Stimulated activated CD4-positive, alpha-beta T cell treated with anti-CD3 and anti-CD28 coated beads, TNF-alpha, amount 100 ng/mL, for 24 hours (primary cell): ENCODE measurements at regions not wholly inside any gene's neighbourhood (a gene's known extent, or its start where the extent isn't known, plus 50 kb on each side); places are given as distances from the start of the nearest gene placed in this dataset.
"Not testable (repeated sequence)": the region's sequence is repeated elsewhere in the genome, so short reads cannot be mapped to it uniquely, and the experiment has no call there.

Source experiments
- DNase-seq, 3 experiments: peaks; one replicate each; pipeline ENCODE4 v3.0.0-alpha.2; 2020; ENCODE audit warnings: low read depth in 3 of 3

DNA sequence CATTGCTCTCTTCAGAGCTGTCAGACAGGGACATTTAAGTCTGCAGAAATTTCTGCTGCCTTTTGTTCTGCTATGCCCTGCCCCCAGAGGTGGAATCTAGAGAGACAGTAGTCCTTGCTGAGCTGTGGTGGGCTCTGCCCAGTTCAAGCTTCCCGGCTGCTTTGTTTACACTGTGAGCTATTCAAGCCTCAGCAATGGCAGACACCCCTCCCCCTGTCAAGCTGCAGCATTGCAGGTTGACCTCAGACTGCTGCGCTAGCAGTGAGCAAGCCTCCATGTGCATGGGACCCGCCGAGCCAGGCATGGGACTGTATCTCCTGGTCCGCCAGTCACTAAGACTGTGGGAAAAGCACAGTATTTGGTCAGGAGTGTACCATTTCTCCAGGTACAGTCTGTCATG is 53.6 kb upstream of the MAPK10 start:
- DNase-seq: not testable (repeated sequence)

GRCh38 chr4:86414686-86415085 is 54.8 kb upstream of the MAPK10 start:
- no peak for DNase-seq

DNA sequence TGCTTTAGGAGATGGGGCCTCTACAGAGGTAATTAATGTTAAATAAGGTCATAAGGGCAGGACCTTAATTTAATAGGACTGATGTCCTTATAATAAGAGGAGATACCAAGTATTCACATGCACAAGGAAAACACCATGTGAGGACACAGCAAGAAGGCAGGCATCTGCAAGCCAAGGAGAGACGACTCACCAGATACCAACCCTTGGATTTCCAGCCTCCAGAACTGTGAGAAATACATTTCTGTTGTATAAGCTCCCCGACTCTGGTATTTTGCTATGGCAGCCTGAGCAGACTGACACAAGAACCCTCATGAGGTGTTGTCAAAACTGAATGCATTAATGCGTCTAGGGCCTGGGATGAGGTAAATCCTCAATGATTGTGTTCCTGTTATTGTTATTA is 56.2 kb upstream of the MAPK10 start:
- no peak for DNase-seq

GRCh38 chr4:86421461-86421860 is 61.6 kb upstream of the MAPK10 start:
- no peak for DNase-seq

DNA sequence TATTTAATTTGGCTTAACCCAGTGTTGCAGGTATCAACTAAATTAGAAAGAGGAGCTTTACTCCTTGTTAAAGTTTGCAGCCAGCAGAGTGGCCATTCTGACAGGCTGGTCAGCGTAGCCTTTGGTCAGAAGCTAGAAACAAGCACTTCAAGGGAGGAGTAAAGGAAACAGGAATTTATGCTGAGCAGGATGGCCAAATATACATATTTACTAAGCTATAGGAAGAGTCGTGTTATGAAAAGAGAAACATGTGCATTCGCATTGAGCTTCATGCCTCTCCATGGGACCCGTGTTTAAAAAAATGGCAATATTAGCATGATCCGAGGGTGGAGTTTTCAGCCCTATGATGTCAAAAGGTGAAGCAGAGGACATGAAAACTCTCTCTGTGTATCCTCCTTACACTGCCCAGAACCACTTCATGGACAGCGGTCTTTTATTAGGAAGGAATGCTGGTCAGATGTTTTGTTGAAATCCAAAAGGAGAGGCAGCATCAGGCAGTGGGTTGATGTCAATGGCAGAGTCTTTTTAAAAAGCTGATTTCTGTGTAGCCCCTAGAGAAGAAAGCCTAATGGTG is 71.8 kb upstream of the MAPK10 start:
- no peak for DNase-seq

DNA sequence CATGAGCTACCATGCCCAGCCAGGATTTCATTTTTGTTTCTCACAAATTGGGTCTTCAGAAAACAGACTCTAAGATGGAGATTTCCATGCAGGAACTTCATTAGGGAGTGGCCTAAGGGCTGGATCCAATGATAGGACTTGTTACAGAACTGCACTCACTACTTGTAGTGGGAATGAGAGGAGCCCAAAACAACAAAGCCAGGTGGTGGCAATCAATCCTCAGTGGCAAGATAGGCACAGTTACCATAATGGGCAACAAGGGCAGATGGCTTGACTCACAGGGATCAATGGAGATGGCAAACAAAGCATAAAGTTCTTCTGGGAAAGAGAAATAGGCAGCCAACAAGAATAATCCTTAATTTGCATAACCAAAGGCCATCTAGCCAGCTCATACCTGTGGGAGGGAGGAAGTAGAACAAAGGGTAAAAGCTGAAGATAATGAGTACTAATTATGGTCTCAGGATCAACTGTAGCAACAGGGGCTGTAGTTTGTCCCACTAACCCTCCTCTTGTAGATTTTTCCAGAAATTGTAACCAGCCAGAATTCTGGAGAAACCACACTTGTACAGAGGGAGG is 72.8 kb upstream of the MAPK10 start:
- DNase-seq: no peak

GRCh38 chr4:86439293-86439692 is 79.4 kb upstream of the MAPK10 start:
- DNase-seq: no peak

GRCh38 chr4:86441175-86441936 is 81.5 kb upstream of the MAPK10 start:
- no peak for DNase-seq

DNA sequence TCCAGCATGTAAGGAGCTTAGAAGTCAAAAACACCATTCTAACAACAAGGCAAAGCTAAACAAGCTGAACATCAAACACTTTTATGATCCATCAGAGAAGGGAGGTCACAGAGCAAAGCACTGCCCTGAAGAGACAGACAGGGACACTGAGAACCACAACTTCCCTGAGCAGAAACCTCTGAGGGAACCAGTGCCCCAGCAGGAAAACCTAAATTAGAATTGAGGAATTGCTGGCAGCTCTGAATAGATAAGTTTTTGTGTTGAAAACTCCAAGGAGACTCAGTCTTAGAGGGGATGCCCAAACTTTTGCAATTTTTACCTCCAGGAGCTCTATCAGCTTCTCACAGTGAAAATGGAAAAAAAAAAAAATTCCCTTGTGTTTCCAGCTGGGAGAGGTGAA is 83.0 kb upstream of the MAPK10 start:
- no peak for DNase-seq

DNA sequence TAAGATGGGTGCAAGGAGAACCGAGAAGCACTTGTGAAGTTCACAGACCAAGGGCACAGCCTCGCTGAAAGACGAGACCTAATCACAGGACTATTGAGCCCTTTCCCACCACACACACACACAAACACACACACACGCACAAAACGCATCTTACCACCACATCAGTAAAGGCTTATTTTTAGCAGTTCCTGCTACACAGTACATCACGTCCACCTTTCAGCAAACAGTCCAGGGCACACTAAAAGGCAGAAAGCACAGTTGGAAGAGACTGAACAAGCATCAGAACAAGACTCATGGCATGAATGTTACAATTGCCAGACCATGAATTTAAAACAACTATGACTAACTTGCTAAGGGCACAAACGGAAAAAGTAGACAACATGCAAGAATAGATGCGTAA is 83.6 kb upstream of the MAPK10 start:
- no peak for DNase-seq

DNA sequence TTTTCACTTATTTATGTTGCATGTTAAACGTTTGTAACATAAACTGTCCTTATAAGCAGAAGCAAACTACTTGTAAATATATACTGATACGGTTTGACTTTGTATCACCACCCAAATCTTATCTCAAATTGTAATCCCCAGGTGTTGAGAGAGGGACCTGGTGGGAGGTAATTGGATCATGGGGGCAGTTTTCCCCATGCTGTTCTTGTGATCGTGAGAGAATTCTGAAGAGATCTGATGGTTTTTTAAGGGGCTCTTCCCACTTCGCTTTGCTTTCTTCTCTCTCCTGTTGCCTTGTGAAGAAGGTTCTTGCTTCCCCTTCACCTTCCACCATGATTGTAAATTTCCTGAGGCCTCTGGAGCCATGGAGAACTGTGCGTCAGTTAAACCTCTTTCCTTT is 87.1 kb upstream of the MAPK10 start:
- no peak for DNase-seq

GRCh38 chr4:86448871-86449270 is 89.0 kb upstream of the MAPK10 start:
- DNase-seq: no peak

- DNase-seq: no peak
These were observed 90.1 kb upstream of the MAPK10 start for GRCh38 chr4:86449746-86450588.

- DNase-seq: no peak
These were observed 91.0 kb upstream of the MAPK10 start for GRCh38 chr4:86450861-86451260.

DNA sequence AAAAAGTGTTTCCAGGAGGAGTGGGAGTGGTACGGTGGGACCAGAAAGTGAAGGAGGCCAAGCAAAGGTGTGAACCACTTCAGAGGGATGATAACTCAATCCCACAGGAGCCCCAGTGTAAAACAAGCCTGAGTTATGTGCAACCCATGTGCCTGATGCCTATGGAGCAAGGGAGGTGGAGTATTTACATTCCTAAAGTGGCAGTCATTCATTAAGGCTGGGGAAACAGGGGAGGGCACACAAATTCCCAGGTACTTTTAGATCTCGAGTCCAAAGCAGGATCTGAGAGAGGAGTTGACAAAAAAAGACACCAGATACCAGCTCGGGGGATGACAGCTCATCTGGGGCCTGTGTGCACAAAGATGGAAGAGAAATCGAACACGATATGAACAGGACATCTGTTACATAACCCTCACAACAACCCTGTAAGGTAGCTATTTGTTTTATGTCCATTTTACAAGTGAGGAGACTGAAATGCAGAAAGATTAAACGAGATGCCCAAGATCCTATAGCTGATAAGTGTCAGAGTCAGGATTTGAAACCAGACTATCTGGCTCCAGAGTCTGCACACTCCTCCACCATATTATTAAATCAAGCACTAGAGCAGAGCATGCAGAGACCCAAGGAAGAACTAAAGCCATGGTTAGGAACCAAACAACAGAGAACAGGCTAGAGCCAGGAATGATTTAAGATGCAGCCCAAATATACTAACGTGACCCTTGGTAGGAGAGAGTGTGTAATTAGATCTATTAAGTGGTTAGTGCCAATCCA is 91.9 kb upstream of the MAPK10 start:
- no peak for DNase-seq

- no peak for DNase-seq
These were observed 92.6 kb upstream of the MAPK10 start for GRCh38 chr4:86452422-86452891.

DNA sequence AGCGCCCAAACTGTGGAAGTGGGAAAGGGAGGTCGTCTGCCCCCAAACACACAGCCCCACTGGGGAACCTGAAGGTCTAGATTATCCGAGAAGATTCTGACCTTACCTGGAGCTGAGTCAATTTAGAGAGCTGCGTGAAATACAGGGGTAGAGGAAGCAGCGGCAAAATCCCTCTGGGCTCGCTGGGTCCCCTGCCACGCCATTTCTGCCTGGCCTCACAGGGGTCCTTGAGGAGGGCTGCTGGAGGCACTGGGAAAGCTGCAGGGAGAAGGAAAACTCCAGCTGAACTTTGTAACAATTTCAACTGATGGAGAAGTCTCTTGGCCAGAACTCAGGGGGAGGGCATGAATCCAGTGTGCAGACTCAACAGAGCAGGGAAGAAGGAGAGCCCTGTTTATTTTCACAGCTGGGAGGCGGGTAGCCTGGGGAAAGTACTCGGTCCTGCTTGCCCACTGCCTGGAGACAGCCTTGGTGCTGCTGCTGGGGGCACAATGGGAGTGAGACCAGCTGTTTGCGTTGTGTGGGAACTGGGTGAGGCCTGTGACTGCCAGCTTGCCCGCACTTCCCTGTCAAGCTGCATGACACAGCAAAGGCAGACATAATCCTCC is 93.2 kb upstream of the MAPK10 start:
- DNase-seq: no peak

DNA sequence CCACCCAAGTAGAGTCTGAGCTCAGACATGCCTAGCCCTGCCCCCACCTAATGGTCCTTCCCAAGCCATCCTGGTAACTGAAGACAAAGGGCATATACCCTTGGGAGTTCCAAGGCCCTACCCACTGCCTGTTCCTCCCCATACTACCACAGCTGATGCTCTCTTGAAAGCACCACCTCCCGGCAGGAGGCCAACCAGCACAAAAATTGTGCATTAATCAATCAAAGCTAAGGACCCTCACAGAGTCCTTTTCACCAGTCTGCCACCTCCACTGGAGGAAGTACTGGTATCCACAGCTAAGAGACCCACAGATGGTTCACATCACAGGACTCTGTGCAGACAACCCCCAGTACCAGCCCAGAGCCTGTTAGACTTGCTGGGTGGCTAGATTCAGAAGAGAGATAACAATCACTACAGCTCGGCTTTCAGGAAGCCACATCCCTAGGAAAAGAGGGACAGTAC is 93.8 kb upstream of the MAPK10 start:
- not testable (repeated sequence) for DNase-seq

DNA sequence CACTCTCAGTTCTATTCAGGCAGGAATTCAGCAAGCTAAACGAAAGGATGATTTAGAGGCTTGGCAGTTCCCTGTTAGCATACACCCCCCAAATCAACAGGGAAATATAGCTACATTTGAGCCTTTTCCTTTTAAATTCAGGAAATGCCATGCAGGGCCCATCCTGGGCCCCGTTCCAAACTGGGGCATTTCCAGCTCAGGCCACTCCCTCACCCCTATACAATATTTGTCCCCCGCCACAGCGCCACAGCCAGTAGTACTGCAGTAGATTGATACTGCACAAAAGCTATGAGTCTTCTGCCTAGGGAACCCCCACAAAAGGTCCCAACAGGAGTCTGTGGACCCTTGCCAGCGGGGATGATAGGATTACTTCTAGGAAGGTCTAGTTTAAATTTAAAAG is 102.0 kb upstream of the MAPK10 start:
- DNase-seq: no peak

DNA sequence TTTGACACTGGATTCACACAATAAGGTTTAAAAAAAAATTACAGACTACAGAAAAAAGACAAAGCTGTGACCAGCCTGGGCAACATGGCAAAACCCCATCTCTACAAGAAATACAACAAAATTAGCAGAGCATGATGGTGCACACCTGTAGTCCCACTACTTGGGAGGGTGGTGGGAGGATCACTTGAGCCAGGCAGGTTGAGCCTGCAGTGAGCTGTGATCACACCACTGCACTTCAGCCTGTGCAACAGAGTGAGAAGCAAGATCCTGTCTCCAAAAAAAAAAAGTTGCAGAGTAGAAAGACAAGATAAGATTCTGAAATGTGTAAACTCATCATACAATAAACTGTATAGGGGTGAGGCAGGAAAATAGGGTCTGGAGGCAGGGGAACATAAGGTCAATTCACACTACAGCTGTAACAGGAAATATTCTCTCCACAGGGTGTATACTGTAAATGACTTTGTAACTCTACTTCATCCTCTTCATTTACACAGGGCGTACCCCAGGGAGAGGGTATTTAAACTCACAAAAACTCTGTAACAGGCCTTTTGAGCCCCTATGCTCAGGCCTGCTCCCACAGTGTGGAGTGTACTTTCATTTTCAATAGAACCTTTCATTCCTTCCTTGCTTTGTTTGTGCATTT is 112.6 kb upstream of the MAPK10 start:
- DNase-seq: no peak

DNA sequence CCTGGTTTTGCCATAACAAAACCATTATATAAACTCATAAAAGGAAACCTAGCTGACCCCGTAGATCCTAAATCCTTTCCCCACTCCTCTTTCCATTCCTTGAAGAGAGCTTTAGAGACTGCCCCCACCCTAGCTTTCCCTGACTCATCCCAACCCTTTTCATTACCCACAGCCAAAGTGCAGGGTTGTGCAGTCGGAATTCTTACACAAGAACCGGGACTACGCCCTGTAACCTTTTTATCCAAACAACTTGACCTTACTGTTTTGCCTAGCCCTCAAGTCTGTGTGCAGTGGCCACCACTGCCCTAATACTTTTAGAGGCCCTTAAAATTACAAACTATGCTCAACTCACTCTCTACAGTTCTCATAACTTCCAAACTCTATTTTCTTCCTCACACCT is 116.0 kb upstream of the PTPN13 start:
- DNase-seq: not testable (repeated sequence)
